ENCODE measurements at regions not wholly inside any gene's neighbourhood (a gene's known extent, or its start where the extent isn't known, plus 50 kb on each side); places are given as distances from the start of the nearest gene placed in this dataset.
"Not testable (repeated sequence)": the region's sequence is repeated elsewhere in the genome, so short reads cannot be mapped to it uniquely, and the experiment has no call there.

DNA sequence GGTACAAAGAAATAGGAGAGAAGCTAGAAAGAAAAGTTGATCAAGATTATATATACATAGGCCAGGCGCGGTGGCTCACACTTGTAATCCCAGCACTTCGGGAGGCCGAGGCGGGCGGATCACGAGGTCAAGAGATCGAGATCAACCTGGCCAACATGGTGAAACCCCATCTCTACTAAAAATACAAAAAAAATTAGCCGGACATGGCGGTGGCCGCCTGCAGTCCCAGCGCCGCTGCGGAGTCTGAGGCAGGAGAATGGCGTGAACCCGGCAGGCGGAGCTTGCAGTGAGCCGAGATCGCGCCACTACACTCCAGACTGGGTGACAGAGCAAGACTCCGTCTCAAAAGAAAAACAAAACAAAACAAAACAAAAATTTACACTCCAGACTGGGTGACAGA, 798.3 kb upstream of the CDH9 start:
- TF ChIP-seq, protein P1, sequence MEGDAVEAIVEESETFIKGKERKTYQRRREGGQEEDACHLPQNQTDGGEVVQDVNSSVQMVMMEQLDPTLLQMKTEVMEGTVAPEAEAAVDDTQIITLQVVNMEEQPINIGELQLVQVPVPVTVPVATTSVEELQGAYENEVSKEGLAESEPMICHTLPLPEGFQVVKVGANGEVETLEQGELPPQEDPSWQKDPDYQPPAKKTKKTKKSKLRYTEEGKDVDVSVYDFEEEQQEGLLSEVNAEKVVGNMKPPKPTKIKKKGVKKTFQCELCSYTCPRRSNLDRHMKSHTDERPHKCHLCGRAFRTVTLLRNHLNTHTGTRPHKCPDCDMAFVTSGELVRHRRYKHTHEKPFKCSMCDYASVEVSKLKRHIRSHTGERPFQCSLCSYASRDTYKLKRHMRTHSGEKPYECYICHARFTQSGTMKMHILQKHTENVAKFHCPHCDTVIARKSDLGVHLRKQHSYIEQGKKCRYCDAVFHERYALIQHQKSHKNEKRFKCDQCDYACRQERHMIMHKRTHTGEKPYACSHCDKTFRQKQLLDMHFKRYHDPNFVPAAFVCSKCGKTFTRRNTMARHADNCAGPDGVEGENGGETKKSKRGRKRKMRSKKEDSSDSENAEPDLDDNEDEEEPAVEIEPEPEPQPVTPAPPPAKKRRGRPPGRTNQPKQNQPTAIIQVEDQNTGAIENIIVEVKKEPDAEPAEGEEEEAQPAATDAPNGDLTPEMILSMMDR (conservative IDR thresholded peaks at IDR 0.05 in 1 of 2, IDR thresholded peaks at IDR 0.05 in 1 of 2; ENCODE audit: low read depth in 1 of 2, low read length in 2 of 2), result not testable (repeated sequence)
- TF ChIP-seq EZH2 (IDR thresholded peaks at IDR 0.05; ENCODE audit: low read length, missing control alignments), result not testable (repeated sequence)

Measured in fibroblast of lung (primary cell).